ENCODE measurements at regions not wholly inside any gene's neighbourhood (a gene's known extent, or its start where the extent isn't known, plus 50 kb on each side); places are given as distances from the start of the nearest gene placed in this dataset.
"Not testable (repeated sequence)": the region's sequence is repeated elsewhere in the genome, so short reads cannot be mapped to it uniquely, and the experiment has no call there.

DNA sequence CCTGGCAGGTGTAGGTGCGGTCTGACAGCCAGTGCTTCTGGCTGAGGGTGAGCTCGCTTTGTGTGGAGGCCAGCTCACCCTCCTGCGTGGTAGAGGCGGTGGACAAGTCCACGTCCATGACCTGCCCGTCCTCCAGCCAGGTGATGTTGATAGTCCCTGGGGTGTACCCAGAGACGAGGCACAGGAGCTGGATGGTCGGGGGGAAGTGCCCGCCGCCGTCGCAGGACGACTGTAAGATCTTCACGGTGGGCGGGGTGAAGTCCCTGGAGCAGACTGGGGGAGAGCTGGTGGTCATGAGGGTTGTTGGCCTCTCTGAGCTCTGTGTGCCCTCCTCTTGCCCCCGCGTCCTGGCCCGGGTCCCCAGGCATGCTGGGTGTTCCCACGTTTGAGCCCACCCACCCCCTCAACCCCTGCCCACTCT, 74.6 kb downstream of the TMEM121 start:
- DNase-seq (ENCODE audit: low spot score), result no peak

DNA sequence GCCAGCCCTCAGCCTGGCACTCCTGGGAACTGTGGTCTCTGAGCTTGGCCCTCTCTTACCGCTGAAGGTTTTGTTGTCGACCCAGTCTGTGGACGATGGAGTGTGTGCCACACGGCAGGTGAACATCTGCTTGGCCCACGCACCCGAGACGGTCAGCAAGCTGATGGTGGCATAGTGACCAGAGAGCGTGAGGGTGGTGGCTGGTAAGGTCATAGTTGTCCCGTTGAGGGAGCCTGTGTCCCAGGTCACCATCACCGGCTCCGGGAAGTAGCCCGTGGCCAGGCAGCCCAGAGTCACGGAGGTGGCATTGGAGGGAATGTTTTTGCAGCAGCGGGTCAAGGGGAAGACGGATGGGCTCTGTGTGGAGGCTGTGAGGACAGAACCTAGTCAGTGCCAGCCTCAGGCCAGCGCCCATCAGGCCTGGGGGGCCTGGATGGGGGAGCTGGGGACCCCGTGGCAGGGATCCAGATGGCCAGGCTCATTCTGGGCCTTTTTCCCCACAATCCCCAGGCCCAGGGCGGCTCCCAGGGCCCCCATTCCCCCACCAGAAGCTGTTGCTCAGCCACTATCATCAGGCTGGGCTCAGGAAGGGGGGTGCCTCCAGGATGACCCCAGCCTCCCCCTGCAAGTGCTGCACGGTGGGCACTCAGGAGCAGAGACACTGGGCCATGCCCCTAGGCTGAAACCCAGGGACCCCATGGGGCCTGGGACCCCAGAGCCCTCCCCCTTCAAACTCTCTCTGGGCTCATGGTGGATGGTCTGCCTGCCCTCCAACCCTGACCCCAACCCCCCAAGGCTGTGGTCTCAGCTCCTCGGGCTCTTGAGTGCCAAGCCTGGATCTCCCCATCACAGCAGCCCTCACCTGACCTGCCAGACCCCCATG, 75.2 kb downstream of the TMEM121 start:
- no peak for DNase-seq (ENCODE audit: low spot score)

DNA sequence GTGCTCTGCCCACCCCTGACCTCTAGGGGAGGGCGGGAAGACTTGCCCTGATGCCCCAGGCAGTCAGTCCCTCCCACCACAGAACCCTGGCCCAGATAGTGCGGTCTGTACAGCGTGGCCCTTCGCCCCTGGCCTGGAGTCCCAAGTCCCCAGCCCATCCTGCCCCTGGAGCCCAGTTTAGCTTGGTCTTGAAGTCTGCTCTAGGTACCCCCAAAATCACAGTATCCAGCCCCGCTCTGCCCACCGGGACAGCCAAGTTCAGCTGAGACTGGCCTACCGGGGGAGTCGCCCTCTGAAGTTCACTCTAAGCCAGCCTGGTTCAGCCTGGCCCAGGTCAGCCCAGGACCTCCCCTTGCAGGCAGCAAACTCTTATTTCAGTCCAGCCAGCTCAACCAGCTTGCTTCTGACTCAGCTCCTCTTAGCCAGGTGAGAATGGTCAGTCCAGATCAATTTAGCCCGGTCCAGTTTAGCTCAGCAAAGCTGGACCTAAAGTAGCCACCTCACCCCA, 75.9 kb downstream of the TMEM121 start:
- DNase-seq (ENCODE audit: low spot score), result no peak

DNA sequence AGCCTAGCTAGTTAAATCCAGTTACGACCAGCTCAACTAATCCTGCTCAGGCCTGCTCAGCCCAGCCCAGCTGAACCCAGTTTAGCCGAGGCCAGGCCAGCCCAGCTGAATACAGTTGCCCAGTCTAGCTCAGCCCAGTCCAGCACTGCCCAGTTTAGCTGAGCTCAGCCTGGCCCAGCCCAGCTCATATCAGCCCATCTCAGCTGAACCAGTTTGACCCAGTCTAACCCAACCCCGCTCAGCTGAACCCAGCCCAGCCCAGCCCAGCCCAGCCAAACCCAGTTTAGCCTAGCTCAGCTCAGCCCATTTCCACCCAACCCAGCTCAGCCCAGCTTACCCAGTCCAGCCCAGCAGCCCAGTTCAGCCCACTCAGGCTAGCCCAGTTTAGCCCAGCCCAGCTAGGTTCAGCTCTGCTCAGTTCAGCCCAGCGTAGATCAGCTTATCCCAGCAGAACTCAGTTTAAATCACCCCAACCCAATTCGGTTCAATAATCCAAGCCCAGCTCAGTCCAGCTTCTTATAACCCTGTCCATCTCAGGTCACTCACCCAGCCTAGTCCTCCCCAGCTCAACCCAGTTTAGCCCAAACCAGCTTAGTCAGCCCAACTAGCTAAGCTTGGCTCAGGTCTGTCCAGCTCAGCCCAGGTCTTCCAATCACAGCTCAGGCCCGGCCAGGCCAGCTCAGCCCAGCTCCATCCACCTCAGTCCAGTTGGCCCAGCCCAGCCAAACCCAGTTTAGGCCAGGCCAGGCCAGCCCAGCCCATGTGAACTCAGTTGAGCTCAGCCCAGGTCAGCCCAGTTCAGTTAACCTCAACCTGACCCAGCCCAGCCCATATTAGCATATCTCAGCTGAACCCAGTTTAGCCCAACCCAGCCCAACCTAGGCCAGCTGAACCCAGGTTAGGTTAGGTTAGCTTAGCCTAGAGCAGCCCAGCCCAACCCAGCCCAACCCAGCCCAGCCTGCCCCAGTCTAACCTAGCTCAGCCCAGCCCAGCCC, 76.7 kb downstream of the TMEM121 start:
- DNase-seq (ENCODE audit: low spot score), result no peak

DNA sequence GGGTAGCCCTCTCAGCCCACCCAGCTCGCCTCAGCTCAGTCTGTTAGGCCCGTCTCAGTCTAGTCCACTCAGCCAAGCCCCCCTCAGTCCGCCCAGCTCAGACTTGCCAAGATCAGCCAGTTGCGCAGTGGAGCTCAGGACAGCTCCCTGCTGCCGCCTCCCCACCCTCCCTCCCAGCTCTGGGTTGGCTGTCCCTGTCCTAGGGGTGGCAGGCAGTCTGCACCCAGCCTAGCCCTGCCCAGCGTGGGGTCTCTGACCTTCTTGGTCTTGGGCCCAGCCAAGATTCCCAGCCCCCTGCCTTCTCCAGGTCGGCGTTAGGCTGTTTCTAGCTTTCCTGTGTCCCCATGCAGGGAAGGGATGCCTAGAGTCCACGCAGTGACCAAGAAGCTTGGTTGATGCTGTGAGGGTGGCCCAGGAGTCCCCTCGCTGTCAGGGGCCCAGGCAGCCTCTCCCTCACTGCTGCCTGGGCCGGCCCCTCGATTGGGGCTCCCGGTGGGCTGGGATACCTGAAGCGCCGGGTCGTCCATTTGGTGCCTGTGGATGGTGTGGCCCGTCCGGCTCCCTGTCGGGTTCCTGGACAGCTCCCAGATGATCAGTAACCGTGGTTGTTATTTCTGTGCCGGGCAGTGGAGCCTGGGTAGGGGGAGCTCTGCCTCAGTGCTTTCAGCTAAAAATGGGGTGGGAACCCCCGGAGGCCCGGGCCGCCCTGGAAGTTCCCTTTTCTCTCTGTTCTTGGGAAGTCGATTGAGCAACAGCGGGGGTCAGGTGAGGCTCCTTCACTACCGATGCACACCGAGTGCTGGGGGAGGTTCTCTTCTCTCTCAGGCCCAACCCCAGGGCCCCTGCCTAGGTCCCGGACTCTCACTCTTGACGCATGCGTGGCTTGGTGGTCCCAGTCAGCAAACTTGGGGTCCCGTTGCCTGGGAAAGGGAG, 78.4 kb downstream of the TMEM121 start:
- DNase-seq (ENCODE audit: low spot score), result not testable (repeated sequence)

DNA sequence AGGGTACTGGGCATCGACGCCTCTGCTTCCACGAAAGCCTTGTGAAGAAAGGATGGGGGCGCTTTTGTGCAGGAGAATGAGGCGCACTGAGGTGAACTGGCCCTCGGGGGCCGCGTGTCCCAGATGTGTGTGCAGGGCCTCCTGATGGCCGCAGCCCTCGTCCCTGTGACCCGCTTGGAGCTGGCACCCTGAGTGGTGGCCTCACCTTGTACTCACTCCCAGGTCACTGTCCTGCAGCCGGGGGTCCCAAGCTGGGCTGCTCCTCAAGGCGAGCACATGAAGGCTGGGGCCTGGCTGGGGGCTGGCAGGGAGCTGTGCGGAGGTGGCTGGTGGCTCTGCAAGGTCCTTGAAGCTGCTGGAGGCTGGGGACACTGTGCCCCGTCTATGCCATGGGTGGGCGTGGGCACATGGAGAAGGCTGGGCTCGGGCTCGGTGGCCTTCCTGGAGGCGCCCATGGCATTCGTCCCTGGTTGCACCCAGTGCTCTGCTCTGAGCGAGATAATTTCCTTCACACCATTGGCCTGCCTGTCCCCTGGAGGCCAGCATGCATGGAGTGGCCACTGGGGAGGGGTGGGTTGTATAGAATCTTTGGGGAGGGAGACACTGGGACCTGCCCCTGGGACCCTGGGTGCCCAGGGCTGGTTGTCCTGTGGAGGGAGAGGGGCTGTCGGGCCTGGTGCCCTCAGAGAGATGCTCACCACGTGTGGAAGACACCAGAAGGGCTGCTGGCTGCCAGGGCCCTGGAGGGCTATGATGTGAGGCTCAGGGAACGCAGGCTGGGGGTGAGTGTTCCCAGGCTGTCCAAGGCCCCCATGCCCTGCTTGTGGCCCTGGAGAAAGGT, 79.3 kb downstream of the TMEM121 start:
- DNase-seq (ENCODE audit: low spot score), result no peak

DNA sequence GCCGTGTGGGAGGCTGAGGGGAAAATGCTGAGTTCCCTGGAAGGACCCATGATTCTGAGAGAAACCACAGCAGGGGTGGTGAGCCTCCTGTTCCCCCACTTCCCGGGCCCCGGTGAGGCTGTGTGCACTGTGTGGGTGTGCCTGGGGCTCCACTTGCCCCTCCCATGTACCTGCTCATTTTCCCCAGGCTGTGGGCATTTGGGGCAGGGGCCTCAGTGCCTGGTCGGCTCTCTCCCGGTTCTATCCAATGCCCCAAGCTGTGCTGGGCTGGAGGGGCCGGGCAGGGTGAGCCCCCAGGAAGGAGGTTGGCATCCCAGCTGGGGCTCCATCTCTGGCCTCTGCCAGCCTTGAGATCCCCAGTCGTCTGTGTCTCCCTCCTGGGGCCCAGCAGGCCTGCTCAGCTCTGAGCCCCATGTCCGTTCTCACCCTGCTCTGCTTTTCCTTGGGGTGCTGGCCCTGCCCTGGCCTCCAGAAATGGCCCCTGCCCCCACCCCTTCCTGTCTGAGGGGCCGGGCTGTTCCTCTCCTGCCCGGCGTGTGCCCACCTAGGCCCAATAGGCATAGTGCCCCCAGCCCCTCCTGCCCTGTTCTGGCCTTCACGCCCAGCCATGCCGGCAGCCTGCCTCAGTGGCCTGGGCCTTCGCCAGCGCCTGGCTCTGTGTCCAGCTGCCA, 80.1 kb downstream of the TMEM121 start:
- not testable (repeated sequence) for DNase-seq (ENCODE audit: low spot score)

DNA sequence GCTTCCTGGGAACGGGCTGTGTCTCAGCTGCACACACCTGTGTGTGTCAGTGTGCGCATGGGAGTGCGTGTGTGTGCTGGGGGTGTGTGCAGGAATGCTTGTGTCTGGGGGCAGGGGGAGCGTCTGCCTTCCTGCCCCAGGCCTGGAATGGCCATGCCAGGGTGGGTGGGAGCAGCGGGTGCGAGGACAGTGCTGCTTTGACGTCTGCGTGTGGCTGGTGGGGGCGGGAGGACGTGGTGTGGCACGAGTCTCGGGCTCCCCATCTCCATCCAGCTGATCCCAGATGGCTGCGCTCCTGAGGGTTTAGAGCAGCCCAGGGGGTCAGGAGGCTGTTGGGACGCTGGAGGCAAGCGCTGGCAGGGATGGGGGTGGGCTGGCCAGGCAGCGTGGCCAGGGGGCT, 80.6 kb downstream of the TMEM121 start:
- not testable (repeated sequence) for DNase-seq (ENCODE audit: low spot score)

DNA sequence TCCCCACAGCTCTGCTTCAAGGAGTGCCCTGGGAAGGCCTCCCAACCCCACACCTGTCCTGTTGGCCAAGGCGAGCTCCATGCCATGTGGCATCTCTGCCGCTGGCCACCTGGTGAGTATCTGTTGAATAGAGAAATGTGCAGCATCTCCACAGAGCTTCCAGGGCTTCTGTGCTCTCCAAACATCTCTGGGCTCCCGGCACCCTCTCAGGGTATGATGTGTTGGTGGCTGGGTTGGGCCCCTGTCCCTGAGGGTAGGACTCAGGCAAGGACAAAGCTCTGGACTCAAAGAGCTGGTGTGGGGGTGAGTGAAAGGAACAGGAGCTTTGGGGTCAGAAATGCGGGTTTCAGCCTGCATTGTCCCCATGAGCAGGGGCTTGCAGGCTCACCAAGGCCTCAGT, 88.6 kb downstream of the TMEM121 start:
- DNase-seq (ENCODE audit: low spot score), result not testable (repeated sequence)

DNA sequence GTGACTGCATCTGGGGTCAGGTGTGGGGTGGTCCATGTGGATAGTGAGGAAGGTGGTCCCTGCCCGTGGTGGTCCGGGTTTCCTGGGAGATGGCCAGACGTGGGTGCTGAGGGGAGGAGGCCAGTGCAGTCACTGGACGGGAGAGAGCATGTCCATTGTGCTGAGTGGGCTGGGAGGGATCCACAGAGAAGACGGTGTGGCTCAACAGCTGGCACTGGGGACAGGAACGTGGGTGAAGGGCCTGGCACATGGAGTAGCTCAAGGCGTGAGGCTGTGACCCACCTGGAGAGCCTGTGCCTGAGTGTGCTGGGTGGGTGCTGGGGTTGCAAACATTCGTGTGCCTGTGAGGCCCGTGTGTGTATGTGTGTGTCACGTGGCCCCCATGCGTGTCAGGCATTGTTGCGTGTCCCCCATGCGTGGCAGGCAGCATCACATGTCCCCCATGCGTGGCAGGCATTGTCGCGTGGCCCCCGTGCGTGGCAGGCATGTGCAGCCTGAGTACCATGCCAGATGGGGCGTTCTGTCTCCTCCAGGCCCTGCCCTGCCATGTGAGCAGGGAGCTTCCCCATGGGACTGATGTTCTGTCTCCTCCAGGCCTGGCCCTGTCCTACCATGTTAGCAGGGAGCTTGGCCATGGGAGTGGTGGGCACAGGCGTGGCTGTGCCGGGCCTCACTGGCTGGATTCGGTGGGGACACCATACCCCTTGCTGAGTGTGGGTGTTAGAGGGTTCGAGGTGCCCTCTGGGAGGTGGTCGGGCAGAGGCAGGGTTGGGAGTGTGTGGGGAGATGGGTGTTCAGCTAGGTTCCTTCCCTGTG, 89.8 kb downstream of the TMEM121 start:
- DNase-seq (ENCODE audit: low spot score), result not testable (repeated sequence)

DNA sequence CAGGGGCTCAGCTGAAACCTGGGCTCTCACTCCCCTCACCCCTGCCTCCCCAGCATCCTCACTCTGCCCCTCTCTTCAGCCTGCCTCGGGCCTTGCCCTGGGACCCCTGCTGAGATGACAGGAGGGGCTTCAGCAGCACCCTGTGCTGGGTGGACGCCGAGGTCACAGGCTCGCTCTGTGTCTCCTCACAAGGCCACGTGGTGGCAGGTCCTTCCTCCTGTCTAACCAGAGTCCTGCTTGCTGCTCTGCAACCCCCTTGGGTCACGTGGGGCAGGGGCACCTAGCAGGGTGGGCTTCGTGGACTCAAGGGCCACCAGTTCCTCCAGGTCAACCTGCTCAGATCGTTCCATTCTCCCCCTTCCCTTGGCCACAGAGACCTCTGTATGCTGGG, 90.4 kb downstream of the TMEM121 start:
- no peak for DNase-seq (ENCODE audit: low spot score)

DNA sequence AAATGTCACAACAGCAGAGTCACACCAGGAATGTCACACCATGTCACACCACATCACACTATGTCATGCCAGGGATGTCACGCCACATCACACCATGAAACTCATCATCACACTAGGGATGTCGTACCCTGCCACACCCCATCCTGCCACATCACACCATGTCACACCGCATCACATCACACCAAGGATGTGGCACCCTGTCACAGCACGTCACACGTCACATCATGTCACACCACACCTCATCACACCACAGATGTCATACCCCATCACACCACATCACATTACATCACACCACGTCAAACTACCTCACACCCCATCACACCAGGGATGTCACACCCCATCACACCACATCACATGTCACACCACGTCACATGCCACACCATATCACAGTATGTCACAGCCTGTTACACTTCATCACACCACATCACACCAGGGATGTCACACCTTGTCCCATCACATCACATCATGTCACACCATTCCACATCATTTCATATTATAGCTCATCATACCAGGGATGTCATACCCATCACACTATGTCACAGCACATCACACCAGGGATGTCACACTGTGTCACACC, 90.9 kb downstream of the TMEM121 start:
- no peak for DNase-seq (ENCODE audit: low spot score)

DNA sequence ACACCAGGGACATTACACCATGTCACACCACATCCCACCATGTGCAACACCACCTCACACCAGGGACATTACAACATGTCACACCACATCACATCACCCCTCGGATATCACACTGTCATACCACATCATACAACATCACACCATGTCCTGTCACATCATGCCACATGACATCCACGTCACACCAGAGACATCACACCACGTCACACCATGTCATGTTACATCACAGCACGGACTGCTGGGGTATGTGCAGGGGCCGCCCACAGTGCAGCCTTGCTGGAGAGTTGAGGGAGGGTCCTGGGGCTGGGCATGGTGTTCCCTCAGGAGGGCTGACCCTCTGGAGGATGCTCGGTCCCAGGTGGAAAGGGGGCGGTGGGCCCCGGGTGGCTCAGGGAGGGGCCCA, 91.4 kb downstream of the TMEM121 start:
- not testable (repeated sequence) for DNase-seq (ENCODE audit: low spot score)

DNA sequence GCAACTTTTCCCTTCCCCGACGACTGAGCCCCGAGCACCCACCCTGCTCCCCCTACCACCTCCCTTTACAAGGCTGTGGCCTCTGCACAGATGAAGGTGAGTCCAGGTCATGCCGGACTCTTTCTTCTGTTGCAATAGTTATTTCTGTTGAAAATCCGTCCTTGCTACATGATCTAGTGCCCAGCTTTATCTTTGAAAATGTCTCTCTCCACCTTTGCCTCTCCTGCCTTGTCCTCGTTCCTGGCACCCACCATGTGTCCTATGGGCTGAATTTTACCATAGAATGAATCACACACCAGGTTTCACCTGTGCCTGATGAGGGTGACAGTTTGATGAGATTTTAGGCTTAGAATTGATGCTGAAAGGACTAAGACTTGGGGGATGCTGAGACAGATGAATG, 92.9 kb downstream of the TMEM121 start:
- not testable (repeated sequence) for DNase-seq (ENCODE audit: low spot score)

DNA sequence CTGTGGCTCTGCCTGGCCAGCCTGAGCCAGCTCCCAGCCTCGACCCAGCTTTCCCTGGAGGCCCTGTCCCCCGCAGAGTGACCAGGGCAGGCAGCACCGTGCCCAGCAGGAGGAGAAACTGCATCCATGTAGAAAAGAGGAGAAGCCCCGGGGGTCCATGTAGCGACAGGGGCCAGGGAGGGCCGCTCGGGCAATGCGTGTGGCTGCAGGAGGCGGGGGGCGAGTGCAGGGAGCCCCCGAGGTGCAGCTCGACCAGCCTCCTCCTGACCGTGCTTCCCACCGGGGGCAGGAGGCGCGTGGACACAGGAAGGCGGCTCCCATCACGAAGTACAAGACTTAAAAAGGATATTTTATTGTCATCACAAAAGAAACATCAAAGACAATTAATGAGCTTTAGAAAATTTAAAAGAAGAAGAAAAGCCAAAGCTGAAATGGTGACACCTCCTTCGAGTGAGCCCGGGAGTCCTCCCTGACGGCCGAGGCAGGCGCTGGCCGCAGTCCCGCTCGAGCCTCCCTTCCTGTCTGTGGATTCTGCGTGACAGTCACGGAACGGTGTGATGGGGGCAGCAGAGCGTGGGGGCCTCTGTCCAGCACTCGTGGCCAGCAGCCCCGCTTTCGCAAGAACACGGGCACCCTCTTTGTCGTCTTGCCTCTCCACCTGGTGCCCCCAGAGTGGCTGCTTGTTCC, 93.9 kb downstream of the TMEM121 start:
- not testable (repeated sequence) for DNase-seq (ENCODE audit: low spot score)

DNA sequence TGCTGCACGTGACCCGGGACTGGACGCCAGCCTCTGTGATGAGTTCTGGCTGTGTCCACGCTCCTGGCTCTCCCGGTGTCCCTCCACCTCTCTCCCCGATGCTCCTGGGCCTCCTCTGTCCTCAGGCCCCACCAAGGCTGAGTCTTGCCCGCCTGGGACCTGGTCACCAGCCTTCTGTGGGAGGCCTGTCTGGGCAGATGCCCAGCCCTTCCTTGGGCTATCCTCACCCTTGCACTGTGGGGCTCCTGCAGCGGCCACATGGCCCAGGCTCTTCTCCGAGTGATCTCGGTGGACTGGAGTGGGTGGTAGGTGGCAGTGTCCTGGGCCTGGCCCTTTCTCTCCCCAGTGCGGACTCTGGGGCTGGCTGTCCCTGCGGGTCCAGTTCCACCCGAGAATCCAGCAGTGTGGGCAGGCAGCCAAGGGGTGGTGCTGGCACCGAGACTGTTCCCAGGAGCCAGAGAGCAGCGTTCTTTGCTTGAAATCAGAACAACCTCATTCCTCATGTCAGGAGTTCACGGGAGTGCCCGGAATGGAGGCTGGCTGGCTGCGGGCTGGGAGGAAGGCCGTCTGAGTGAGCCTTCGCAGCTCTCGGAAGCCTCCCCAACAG, 94.6 kb downstream of the TMEM121 start:
- DNase-seq (ENCODE audit: low spot score), result not testable (repeated sequence)

DNA sequence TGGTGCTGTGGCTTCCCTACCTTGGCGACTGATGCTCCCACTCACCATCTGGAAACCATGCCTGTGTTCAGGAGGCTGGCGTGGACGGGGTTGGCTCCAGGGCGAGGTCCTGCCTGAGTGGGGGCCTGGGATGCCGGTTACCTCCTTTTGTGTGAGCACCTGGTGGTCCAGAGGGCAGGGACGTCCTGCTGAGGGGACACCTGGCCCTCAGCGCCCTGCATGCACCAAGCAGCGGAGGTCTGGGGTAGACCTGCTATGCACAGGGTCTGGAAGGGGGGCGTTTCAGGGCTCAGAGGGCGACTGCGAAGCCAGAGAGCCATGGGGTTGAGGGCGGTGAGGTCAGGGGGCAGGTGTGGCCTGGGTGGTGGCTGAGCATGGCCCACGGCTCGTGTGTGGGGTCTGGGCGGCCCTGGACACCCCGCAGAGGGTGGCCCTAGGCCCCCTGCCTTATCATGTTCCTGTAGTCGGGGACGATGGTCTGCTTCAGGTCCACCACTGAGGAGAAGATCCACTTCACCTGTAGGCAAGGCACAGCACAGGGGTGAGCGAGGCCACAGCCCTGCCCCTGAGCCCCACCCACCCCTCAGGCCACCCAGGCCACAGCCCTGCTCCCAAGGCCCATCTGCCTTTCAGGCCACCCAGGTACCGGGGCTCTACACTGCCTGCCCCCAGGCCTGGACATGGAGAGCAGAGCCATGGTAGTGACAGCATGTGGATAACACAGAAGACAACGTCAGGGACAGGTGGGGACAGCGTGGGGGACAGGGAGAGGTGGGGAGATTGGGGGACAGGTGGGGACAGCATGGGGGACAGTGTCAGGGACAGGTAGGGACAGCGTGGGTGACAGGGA, 95.3 kb downstream of the TMEM121 start:
- DNase-seq (ENCODE audit: low spot score), result not testable (repeated sequence)

All from AG20443 (cell line).